ENCODE measurements at regions not wholly inside any gene's neighbourhood (a gene's known extent, or its start where the extent isn't known, plus 50 kb on each side); places are given as distances from the start of the nearest gene placed in this dataset.

GRCh38 chr10:61076572-61077114 is 132.7 kb upstream of the RHOBTB1 start:
- DNase-seq (no peak), ATAC-seq (ENCODE audit: low read depth) (no peak)
- no peaks in the 10 kb centered on the region for H3K9me3 Mint-ChIP-seq (ENCODE audit: insufficient read depth)
- Histone ChIP-seq H3K9me3 (ENCODE audit: control extremely low read depth in 1 of 3, control insufficient read depth in 2 of 3, insufficient read depth in 1 of 3, low read length in 2 of 3) (no peaks in the 10 kb centered on the region), H3K27me3 (replicated peaks in 1 of 4; ENCODE audit: control extremely low read depth in 1 of 4, control insufficient read depth in 3 of 4, insufficient read depth in 4 of 4, low read length in 3 of 4) (no peaks in the 10 kb centered on the region), H2AFZ (ENCODE audit: insufficient read depth, low read depth, low read length, poor library complexity, severe bottlenecking) (no peak overlapping the region), H3K79me2 (ENCODE audit: control insufficient read depth, insufficient read depth, low read length) (no peaks in the 10 kb centered on the region), H3K27ac (ENCODE audit: low read length in 2 of 2) (no peak overlapping the region), H3K4me1 (ENCODE audit: control insufficient read depth in 2 of 2, insufficient read depth in 2 of 2, low read length in 2 of 2) (no peaks in the 10 kb centered on the region), H4K20me1 (ENCODE audit: control insufficient read depth, insufficient read depth, low read length, poor library complexity, severe bottlenecking) (no peaks in the 10 kb centered on the region), H3K9ac (ENCODE audit: low read length) (no peak overlapping the region), H3K4me3 (ENCODE audit: control extremely low read depth in 1 of 5, extremely low read depth in 1 of 5, insufficient read depth in 1 of 5, low read depth in 2 of 5, low read length in 4 of 5) (no peak overlapping the region), H3K36me3 (replicated peaks in 1 of 2; ENCODE audit: control extremely low read depth in 1 of 2, control insufficient read depth in 1 of 2, extremely low read depth in 1 of 2, insufficient read depth in 2 of 2, low read length in 1 of 2) (no peaks in the 10 kb centered on the region), H3K4me2 (replicated peaks; ENCODE audit: low read depth, low read length, poor library complexity, severe bottlenecking) (no peak overlapping the region)
- ChIA-PET CTCF (no interaction called here), POLR2A (no interaction called here)
- H3K27me3 Mint-ChIP-seq, result peaks cover 8% of the 10 kb centered on the region
- no peak overlapping the region for H3K4me3 Mint-ChIP-seq
- intact Hi-C loops (cut with micrococcal nuclease), result no loop called here
- TF ChIP-seq EZH2 (IDR thresholded peaks at IDR 0.05; ENCODE audit: borderline replicate concordance, insufficient read depth, low read depth, low read length, poor library complexity, severe bottlenecking) (no peak), CTCF (IDR thresholded peaks at IDR 0.05) (no peak)
- no peaks in the 10 kb centered on the region for H3K4me1 Mint-ChIP-seq
- no CpG with 5 or more reads among the region's 1 CpG for WGBS (ENCODE audit: insufficient coverage)
- H3K27ac Mint-ChIP-seq, result no peak overlapping the region

GRCh38 chr10:61073391-61073790 is 129.4 kb upstream of the RHOBTB1 start:
- H3K27me3 Mint-ChIP-seq, result peaks cover 13% of the 10 kb centered on the region
- no peaks in the 10 kb centered on the region for H3K4me1 Mint-ChIP-seq
- ATAC-seq (ENCODE audit: low read depth) (no peak), DNase-seq (no peak)
- no peak overlapping the region for H3K4me3 Mint-ChIP-seq
- intact Hi-C loops (cut with micrococcal nuclease), result no loop called here
- Histone ChIP-seq H3K4me1 (ENCODE audit: control insufficient read depth in 2 of 2, insufficient read depth in 2 of 2, low read length in 2 of 2) (no peaks in the 10 kb centered on the region), H3K27ac (ENCODE audit: low read length in 2 of 2) (no peak overlapping the region), H3K79me2 (ENCODE audit: control insufficient read depth, insufficient read depth, low read length) (no peaks in the 10 kb centered on the region), H3K27me3 (replicated peaks in 1 of 4; ENCODE audit: control extremely low read depth in 1 of 4, control insufficient read depth in 3 of 4, insufficient read depth in 4 of 4, low read length in 3 of 4) (no peaks in the 10 kb centered on the region), H4K20me1 (ENCODE audit: control insufficient read depth, insufficient read depth, low read length, poor library complexity, severe bottlenecking) (no peaks in the 10 kb centered on the region), H2AFZ (ENCODE audit: insufficient read depth, low read depth, low read length, poor library complexity, severe bottlenecking) (no peak overlapping the region), H3K9me3 (ENCODE audit: control extremely low read depth in 1 of 3, control insufficient read depth in 2 of 3, insufficient read depth in 1 of 3, low read length in 2 of 3) (no peaks in the 10 kb centered on the region), H3K4me3 (ENCODE audit: control extremely low read depth in 1 of 5, extremely low read depth in 1 of 5, insufficient read depth in 1 of 5, low read depth in 2 of 5, low read length in 4 of 5) (no peak overlapping the region), H3K9ac (ENCODE audit: low read length) (no peak overlapping the region), H3K4me2 (replicated peaks; ENCODE audit: low read depth, low read length, poor library complexity, severe bottlenecking) (no peak overlapping the region), H3K36me3 (replicated peaks in 1 of 2; ENCODE audit: control extremely low read depth in 1 of 2, control insufficient read depth in 1 of 2, extremely low read depth in 1 of 2, insufficient read depth in 2 of 2, low read length in 1 of 2) (no peaks in the 10 kb centered on the region)
- ChIA-PET POLR2A (no interaction called here), CTCF (no interaction called here)
- WGBS (ENCODE audit: insufficient coverage), result 100% methylated on average over 1 of the region's 2 CpGs
- no peak overlapping the region for H3K27ac Mint-ChIP-seq
- no peak for TF ChIP-seq EZH2 (IDR thresholded peaks at IDR 0.05; ENCODE audit: borderline replicate concordance, insufficient read depth, low read depth, low read length, poor library complexity, severe bottlenecking)
- no peak for TF ChIP-seq CTCF (IDR thresholded peaks at IDR 0.05)
- no peaks in the 10 kb centered on the region for H3K9me3 Mint-ChIP-seq (ENCODE audit: insufficient read depth)

Measured in B cell (primary cell).